Testis (tissue), 2 donors: ENCODE measurements at regions not wholly inside any gene's neighbourhood (a gene's known extent, or its start where the extent isn't known, plus 50 kb on each side); places are given as distances from the start of the nearest gene placed in this dataset.
"Not testable (repeated sequence)": the region's sequence is repeated elsewhere in the genome, so short reads cannot be mapped to it uniquely, and the experiment has no call there.

Source experiments
- CTCF ChIP-seq, 3 experiments: fragments of 450-650 bp in 2 of 3; fragments of 200-600 bp in 1 of 3; sonication (generic) in 1 of 3; IDR thresholded peaks; one replicate each; pipeline ENCODE4 v1.5.1; 2016 to 2019; ENCODE audit warnings: antibody characterized with exemption in 3 of 3, mild to moderate bottlenecking in 2 of 3, moderate library complexity in 1 of 3
- POLR2A ChIP-seq: fragments of 450-650 bp; IDR thresholded peaks from one replicate; pipeline ENCODE4 v1.6.1; 2017; ENCODE audit warnings: antibody characterized with exemption, mild to moderate bottlenecking, moderate library complexity

- not testable (repeated sequence) for TF ChIP-seq CTCF (IDR thresholded peaks at IDR 0.05); POLR2A
Measured at GRCh38 chr17:53748159-53748820, 74.4 kb upstream of the KIF2B start.
